ENCODE measurements at regions not wholly inside any gene's neighbourhood (a gene's known extent, or its start where the extent isn't known, plus 50 kb on each side); places are given as distances from the start of the nearest gene placed in this dataset.
"Not testable (repeated sequence)": the region's sequence is repeated elsewhere in the genome, so short reads cannot be mapped to it uniquely, and the experiment has no call there.

DNA sequence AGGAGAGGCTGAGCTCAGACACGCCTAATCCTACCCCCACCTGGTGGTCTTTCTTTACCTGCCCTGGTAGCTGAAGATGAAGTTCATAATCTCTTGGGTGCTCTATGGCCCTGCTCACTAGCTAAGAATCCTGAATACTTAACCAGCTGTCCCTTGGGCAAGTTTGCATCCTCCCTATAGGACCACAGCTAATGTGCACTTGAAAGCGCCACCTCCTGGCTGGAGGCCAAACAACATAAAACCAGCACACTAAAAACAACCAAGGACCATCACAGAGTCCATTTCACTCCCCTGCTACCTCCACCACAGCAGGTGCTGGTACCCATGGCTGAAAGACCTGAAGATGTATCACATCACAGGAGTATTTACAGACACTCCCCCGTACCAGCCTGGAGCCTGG is 155.5 kb upstream of the SLC24A3 start:
- ChIA-PET POLR2A (no interaction called here), CTCF (no interaction called here)
- DNase-seq (ENCODE audit: low read depth, low spot score) = no peak
- no peak for TF ChIP-seq CTCF (IDR thresholded peaks at IDR 0.05; ENCODE audit: insufficient read depth, low read length, missing control alignments)
- no peak overlapping the region for H3K4me3 ChIP-seq (ENCODE audit: low read depth, low read length)

DNA sequence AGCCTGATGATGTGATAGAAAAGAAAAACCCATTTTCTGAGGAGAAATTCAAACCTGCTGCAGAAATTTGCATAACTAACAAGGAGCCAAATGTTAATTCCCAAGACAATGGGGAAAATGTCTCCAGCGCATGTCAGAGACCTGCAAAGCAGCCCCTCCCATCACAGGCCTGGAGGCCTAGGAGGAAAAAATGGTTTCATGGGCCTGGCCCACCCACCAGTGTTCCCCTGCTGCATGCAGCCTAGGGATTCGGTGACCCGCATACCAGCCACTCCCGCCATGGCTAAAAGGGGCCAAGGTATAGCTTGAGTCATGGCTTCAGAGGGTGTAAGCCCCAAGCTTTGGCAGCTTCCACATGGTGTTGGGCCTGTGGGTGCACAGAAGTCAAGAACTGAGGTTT is 147.7 kb upstream of the SLC24A3 start:
- H3K4me3 ChIP-seq (ENCODE audit: low read depth, low read length); DNase-seq (ENCODE audit: low read depth, low spot score); POLR2A ChIA-PET; CTCF ChIA-PET: not testable (repeated sequence)

DNA sequence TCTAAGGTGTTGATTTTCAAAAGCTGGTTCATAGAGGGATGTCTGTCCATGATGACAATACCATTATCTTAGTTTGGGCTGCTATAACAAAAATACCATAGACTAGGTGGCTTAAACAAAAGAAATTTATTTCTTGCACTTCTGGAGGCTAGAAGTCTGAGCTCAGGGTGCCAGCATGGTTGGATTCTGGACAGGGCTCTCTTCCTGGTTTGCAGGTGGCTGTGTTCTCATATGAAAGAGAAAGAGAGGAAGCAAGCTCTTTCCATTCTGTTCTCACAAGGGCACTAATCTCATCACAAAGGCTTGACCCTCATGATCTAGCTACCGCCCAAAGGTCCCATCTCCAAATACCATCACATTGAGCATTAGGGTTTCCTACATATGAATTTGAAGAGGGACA is 144.5 kb upstream of the SLC24A3 start:
- ChIA-PET POLR2A (no interaction called here), CTCF (no interaction called here)
- no peak for DNase-seq (ENCODE audit: low read depth, low spot score)
- no peak for TF ChIP-seq CTCF (IDR thresholded peaks at IDR 0.05; ENCODE audit: insufficient read depth, low read length, missing control alignments)
- H3K4me3 ChIP-seq (ENCODE audit: low read depth, low read length) = no peak overlapping the region

DNA sequence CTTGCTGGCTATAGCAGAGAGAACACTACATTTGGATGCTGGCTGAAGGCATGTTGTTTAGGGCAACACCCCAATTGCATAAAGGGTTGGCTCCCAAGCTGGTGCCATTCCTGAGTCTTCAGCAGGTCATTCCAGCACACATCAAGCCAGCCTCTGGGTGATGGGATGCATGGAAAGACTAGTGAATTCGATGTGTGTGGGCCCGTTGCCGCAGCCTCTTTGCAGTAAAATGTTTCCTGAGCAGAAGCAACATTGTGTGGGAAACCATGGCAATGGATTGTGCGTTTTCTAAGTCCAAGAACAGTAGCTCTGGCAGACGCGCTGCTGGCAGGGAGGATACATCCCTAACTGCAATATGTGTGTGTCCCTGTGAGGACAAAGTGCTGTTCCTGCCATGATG is 142.4 kb upstream of the SLC24A3 start:
- no peak for DNase-seq (ENCODE audit: low read depth, low spot score)
- POLR2A ChIA-PET = no interaction called here
- no peak for TF ChIP-seq CTCF (IDR thresholded peaks at IDR 0.05; ENCODE audit: insufficient read depth, low read length, missing control alignments)
- CTCF ChIA-PET = no interaction called here
- no peak overlapping the region for H3K4me3 ChIP-seq (ENCODE audit: low read depth, low read length)

DNA sequence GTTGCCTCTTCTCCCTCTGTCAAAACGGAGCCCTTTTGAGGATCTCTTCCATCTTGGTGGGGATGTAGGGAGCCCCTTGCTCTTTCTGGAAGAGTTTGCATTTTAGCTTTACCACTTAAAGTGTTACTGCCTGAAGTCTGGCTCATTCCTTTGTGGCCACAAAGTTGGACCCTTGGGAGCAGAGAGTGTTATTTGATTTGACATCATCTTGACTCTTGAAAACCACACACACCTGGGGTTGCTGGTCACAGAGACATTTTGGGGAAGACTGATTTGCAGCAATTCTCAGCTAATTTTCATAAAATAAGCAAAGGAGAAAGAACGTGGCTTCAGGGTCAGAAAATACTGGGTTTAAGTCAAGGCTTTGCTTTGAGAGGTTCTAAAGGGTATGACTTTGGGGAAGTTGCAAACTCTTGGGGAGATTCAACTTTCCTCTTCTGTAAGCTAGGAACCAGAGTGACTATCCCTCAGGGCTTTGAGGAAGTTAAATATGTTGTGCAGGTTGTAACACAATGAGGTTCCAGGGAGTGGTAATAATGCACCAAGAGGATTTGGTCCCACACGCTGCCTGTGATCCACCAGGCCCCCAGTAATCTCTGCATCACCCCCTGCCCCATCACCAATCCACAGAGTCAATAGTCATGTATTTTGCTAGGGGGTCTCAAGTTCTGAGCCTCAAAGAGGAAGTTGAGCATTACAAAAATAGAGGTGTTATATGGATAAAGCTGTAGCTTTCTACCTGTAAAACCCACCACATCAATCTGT is 141.6 kb upstream of the SLC24A3 start:
- no peak for DNase-seq (ENCODE audit: low read depth, low spot score)
- CTCF ChIA-PET = no interaction called here
- POLR2A ChIA-PET = no interaction called here
- H3K4me3 ChIP-seq (ENCODE audit: low read depth, low read length) = no peak overlapping the region
- TF ChIP-seq CTCF (IDR thresholded peaks at IDR 0.05; ENCODE audit: insufficient read depth, low read length, missing control alignments) = no peak

DNA sequence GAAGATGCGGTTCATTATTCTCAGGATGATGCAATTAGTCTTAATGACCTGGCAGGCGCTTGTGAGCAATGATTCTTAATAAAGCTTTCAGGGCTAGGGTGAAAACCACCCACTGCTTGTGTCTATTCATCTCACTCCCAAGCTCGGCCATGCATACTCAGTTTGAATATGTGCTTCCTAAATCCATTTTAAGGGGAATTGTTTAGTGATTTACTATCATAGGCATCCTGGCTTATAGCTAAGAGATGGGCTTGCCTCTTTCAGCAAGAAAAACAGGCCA is 141.1 kb upstream of the SLC24A3 start:
- H3K4me3 ChIP-seq (ENCODE audit: low read depth, low read length) = no peak overlapping the region
- DNase-seq (ENCODE audit: low read depth, low spot score) = no peak
- ChIA-PET POLR2A (no interaction called here), CTCF (no interaction called here)
- TF ChIP-seq CTCF (IDR thresholded peaks at IDR 0.05; ENCODE audit: insufficient read depth, low read length, missing control alignments) = no peak

- TF ChIP-seq CTCF (IDR thresholded peaks at IDR 0.05; ENCODE audit: insufficient read depth, low read length, missing control alignments) = no peak
- no peak for DNase-seq (ENCODE audit: low read depth, low spot score)
- ChIA-PET POLR2A (no interaction called here), CTCF (no interaction called here)
- H3K4me3 ChIP-seq (ENCODE audit: low read depth, low read length) = no peak overlapping the region
Measured at GRCh38 chr20:19071902-19072498, 140.4 kb upstream of the SLC24A3 start.
